RKO (cell line): ENCODE measurements at regions not wholly inside any gene's neighbourhood (a gene's known extent, or its start where the extent isn't known, plus 50 kb on each side); places are given as distances from the start of the nearest gene placed in this dataset.
"Not testable (repeated sequence)": the region's sequence is repeated elsewhere in the genome, so short reads cannot be mapped to it uniquely, and the experiment has no call there.

Source experiments
- DNase-seq: peaks from one replicate; pipeline ENCODE4 v3.0.0-alpha.2; 2016; ENCODE audit warnings: low spot score

DNA sequence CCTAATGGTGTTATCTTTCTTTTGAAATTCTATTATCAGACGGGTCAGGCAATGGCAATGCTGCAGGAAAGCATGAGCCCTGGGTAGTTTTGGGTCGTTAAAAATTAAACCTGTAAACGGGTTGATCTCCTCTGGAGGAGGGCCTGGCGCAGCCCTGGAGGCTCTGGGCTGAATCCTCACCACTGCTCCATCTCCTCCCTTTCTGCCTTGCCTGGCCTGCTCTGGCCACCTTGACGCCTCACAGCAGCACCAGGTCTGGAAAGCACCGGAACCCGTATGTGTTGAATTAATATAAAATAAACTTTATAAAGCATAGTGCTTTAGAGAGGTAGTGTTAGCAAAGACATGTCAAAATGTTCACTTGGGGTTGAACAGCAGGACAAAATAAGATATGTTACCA is 316.1 kb downstream of the LNPK start:
- no peak for DNase-seq

- no peak for DNase-seq
Measured at GRCh38 chr2:175684466-175684865, 317.6 kb downstream of the LNPK start.

- no peak for DNase-seq
Measured at GRCh38 chr2:175679728-175680127, 322.3 kb downstream of the LNPK start.

- no peak for DNase-seq
Measured at GRCh38 chr2:175679231-175679630, 322.8 kb downstream of the LNPK start.

DNA sequence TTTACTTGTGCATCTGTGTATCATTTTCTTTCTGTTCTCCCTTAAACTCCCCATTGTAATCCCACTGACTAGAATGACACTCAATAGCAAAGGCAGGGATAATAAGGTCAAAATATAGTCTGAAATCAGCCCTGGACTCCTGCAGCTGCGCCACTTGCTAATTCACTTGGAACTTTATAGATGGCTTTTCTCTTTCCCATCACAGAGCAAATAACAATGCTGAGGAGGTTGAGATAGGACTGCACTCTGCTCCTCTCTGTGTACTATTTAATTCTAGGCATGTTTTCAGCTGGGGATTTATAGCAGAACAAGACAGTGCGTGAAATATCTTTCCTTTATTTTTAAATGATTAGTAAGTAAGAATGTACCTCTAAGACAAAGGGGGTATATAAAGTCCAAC is 324.2 kb downstream of the LNPK start:
- DNase-seq = no peak

- DNase-seq = peak; percentile 4
Measured at GRCh38 chr2:175676813-175677212, 325.3 kb downstream of the LNPK start.

DNA sequence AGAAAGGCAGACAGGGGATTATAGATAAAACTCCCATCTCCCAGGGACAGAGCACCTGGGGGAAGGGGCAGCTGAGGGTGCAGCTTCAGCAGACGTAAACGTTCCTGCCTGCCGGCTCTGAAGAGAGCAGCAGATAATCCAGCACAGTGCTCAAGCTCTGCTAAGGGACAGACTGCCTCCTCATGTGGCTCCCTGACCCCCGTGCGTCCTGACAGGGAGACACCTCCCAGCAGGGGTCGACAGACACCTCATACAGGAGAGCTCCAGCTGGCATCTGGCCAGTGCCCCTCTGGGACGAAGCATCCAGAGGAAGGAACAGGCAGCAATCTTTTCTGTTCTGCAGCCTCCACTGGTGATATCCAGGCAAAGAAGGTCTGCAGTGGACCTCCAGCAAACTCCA is 333.3 kb downstream of the LNPK start:
- not testable (repeated sequence) for DNase-seq

DNA sequence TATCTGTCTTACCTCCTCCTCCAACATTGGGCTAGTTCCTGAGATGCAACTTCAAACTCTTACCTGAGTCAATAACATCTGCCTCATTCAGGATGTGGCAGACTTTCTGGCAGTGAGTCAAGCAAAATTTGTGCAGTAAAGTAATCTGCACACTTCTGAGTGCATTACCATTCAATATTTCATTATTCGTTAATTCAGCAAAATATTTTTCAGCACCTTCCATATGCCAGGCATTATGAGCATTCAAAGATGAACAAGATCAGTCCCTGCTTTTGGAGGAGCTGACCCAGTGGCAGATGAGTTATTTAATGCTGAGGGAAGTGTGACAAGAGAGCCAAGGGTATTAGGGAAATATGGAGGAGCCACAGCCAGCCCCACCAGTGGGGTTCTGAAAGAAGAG is 339.7 kb downstream of the LNPK start:
- DNase-seq = no peak

DNA sequence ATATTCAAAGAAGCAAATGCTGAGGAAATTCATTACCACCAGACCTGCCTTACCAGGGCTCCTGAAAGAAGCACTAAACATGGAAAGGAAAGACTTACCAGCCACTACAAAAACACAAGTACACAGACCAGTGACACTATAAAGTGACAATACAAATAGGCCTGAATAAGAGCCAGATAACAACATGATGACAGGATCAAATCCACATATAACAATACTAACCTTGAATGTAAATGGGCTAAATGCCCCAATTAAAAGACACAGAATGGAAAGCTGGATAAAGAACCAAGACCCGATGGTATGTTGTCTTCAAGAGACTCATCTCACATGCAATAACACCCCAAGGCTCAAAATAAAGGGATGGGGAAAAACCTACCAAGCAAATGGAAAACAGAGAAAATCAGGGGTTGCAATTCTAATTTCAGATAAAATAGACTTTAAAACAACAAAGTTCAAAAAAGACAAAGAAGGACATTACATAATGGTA is 353.4 kb downstream of the LNPK start:
- no peak for DNase-seq

- DNase-seq = no peak
Measured at GRCh38 chr2:175647058-175647457, 355.0 kb downstream of the LNPK start.

GRCh38 chr2:175640655-175641054 is 361.4 kb downstream of the LNPK start:
- DNase-seq = no peak

- DNase-seq = no peak
Measured at GRCh38 chr2:175633227-175633626, 368.8 kb downstream of the LNPK start.

GRCh38 chr2:175631245-175631623 is 370.8 kb downstream of the LNPK start:
- peak; percentile 8 for DNase-seq

GRCh38 chr2:175630280-175631244 is 371.5 kb downstream of the LNPK start:
- DNase-seq = no peak

DNA sequence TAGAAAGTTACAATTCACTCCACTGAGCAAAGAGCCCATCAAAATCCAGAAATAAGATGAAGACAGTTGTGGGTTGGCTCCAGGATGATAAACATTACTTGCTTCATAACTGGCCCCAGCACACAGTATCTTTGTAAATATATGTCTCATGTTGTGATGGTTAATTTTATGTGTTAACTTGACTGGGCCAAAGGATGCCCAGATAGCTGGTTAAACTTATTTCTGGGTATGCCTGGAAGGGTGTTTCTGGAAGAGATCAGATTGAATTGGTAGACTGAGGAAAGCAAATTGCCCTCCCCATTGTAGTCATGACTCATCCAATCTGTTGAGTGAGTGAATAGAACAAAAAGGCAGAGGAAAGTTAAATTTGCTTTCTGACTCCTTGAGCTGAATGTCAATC is 373.8 kb downstream of the LNPK start:
- DNase-seq = no peak

DNA sequence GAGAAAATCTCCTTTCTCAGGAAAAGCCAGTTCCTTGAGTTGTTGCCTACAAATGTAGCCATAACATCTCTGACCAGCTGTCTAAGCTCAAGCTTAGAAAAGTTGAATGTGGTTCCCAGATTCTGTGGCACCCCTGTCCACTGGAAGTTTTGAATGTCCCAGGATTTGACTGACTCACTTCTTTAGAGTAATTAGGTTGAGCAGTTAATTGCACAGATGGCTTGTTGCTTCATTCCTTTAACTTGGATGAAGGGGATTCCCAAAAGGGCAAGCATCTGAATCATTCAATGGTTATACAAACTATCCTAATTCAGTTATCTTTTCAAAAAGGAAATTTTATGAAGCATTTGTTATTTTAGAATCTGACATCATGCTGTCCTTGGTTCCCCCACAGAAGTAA is 374.7 kb downstream of the LNPK start:
- DNase-seq = no peak

DNA sequence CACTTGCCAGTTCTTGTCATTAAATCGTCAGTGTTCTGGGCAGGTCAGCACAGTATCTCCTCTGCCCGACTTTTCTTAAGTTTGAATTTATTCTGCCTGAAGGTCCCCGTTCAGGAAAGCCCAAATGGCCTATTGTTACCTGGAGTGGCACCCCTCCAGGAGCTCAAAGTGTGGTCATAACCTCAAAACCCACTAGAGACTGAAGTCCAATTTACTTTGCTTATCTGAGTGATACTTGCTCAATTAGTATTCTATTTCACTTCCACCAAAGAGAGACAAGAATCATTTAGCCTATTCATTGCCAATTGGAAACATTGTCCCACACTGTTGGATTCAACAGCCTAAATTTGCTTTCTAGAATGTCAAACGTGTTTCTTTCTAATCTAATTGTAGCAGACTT is 375.3 kb downstream of the LNPK start:
- no peak for DNase-seq

DNA sequence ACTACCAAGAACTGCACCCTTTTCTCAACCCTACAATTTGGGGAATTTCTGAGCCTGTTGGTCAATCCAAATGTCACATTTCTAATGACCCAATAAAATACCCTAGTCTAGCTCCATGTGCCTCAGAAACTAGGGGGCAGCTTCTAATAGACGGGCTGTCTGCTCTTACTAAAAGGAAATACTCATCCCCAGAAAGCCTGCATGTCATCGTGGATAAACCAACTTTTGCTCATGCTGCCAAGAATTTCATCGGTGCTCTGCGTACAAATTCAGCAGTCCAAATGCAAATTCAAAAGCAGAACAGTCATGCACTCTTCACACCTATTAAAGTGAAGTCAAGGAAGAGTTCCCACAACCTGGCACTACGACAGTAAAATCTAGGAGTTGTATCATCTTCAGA is 377.3 kb downstream of the LNPK start:
- DNase-seq = no peak

GRCh38 chr2:175624211-175624761 is 377.8 kb downstream of the LNPK start:
- DNase-seq = no peak

GRCh38 chr2:175621821-175622220 is 380.2 kb downstream of the LNPK start:
- no peak for DNase-seq

DNA sequence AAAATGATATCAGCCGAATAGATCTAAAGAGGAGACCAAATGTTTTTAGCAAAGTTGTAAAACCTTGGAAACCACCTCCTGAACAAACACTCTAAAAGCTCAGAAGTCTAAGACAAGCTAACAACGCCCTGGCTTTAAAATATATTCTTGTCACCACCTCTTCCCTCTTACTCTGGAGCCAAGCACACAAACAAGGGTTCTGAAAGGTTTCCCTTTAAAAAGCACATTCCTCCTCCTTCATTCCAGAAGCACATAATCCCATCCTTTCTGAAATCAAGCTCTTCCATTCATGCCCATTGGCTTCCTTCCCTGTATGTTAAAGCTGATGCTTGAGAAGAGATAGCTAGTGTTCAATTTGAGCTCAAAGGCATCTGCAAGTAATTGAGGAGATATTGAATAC is 382.0 kb downstream of the LNPK start:
- no peak for DNase-seq

DNA sequence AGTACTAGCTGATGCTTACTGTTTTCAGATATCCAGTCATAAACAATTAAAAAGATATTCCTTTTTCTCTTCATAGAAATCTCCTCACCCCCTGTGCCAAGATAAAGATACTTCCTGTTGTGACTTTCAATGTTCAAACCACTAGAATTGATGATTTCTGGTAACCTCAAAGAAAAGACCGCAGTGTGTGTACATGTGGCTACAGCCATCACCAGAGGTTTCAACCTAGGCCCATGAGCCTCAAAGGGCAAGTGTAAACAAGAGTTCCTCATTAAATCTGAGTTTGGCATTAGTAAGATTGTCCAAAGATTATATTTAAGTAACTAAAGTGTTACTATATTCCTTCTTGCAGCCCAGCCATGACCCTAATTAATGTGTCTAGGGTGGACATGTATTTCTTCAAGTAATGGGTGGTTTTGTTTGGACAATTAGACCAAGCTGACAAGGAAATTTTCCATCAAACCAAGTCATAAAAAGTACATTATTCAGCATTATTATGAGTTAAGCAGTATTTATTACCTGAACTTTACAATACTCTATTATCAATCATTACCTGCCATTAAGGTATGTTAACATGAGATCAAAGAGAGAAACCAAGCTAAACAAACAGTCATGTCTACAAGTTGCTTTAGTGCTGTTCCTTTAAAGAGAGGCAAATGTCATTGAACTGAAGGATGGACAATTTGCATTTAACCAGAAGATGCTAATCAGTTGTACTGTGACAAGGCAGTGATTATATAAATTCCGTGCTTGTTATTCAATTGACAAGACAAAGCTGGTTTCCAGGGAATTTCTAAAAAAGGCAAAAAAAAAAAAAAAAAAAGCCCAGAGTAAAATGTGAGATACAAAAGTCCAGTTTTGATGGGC is 382.7 kb downstream of the LNPK start:
- DNase-seq = no peak

DNA sequence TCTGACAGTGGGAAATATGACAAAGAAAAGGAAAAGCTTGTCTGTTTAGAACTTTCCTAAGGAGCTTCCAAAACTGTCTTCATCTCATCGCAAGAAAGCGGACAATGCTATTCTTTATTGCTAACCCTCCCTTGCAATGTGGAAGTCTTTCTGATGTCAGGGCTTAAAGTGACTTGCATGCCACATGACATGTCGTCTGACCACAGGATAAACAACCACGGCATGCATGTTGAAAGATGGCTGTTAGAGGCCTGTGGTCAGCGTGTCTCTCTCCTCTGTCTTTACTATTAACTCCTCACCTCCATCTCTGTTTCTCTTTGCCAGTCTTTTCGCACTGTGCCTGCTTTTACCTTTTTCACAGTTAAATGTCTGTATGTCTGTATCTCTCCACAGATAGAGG is 389.8 kb downstream of the LNPK start:
- no peak for DNase-seq
